GM18519 (cell line): ENCODE measurements at regions not wholly inside any gene's neighbourhood (a gene's known extent, or its start where the extent isn't known, plus 50 kb on each side); places are given as distances from the start of the nearest gene placed in this dataset.

Experiments used
- ATAC-seq: cut with Tn5 transposase; IDR thresholded peaks from one replicate; pipeline ENCODE4 v1.9.1; 2021; ENCODE audit warnings: mild to moderate bottlenecking, moderate library complexity; ENCODE audit not compliant: unreplicated experiment, low FRiP score

DNA sequence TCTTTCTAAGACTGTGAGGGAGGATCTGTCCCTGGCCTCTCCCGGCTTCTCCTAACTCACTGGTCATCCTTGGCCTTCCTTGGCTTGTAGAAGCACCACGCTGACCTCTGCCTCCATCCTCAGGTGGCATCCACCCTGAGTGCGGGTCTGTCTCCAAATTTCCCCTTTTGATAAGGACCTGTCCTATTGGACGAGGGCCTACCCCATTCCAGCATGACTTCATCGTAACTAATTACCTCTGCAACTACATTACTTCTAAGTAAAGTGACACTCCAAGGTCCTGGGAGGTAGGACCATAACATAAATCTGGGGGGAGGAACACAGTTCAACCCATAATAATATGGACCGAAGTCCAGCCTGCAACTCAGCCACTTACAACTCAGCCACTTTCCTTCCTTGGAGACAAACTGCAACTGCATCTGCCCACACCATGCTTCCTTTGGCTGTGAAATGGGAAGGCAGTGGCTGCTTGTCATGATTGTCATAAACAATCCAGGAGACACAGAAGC is 229.6 kb upstream of the DIO3 start:
- no peak for ATAC-seq

DNA sequence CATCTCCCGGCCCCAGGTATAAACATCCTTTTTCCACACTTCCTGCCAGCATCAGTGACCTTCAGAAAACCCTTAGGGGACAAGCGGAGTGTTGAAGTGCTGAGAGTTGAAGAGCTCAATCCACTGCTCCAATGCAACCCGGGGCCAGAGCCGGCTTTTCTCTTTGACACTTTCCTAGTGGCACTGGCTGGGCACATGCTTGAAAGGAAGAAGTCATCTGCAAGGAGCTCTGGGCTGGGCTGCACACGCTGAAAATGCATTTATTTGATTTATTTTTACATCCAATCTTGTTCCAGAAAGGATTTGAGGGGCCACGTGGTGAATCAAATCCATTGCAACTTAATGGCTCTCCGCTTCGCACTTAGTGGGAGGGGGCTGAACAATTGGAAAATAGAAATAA is 229.0 kb upstream of the DIO3 start:
- no peak for ATAC-seq

DNA sequence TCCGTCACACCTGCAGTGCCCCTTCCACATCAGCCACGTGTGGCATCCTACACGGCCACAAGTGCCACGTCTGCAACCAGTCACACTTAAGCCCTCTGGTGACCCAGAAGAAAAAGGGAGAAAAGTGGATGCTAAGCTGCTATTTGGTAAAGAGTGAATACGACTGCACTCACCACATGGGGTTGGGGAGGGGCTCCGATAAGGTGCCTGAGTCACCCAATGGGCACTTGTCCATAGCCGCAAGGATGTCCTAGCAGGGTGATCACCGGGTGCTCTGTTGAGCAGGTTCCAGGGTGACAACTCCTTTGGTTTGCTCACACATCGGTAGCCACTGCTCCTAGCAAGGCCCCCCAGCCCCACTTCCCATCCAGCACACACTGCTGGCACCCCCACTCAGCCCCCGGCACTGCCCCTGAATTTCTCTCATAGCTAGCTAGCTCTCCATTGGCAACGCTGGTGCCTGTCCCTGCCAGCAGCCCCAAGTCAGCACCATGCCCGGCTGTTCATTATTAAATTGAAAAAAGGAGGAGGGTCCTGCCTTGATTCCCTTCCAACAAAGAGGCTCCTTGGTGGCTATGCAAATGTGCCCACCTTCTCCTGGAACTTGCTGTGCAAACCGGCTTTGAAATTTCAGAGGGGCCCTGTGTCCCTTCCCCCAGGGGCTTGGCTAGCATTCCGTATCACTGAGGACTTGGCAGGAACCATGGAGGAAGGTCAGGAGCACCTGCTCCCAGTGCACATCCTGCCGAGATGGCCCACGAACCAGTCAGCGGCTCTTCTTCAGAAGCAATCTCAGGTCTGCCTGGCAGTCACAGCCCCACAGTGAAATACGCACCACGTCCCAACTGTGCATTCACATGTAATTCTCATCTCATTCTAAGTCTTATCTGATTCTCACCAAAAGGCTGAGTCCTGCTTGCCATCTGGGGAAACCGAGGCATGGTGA is 227.7 kb upstream of the DIO3 start:
- ATAC-seq, result no peak

DNA sequence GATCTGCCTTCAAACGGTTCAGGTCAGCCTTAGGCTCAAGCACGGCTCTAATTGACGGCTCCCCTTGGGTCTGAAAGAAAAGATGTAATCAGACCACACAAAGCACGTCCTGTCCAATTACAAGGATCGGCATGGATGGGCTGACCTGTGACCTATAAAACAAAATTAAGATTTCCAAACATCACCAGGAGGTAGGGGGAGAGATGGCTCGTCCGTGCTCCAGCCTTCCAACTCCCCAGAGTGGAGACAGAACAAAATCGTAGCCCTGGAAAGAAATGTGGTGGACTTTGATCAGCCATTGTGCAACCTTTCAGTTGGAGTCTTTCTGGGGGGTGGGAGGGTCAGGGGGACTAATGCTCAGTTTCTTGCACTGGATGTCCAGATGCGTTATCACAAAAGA is 226.6 kb upstream of the DIO3 start:
- no peak for ATAC-seq

DNA sequence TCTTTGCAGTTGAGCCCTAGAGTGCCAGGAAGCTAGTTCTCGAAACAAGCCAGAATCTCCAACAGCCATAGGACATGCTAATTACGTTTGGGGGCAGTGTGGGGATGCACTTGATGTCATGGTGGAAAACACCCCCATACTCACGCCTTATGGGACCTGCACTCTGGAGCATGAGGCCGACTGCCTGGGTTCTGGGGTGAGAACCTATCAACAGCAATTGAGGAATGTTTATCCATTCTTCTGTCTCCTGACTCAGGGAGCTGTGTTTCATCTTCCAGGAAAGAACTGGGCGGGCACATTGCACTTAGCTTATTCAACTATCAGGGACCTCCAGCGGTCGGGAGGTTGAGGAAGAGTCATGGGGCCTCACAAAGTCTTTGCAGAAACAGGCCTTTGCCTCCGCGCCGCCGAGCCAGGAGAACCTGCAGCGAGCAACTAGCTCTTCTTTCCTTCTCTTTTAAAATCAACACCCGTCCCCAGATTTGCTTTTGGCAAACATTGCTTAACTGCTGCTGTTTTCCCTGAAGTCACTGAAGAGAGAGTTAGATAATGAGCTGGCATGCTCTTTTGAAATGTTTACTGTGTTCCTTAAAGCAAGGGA is 226.1 kb upstream of the DIO3 start:
- no peak for ATAC-seq

DNA sequence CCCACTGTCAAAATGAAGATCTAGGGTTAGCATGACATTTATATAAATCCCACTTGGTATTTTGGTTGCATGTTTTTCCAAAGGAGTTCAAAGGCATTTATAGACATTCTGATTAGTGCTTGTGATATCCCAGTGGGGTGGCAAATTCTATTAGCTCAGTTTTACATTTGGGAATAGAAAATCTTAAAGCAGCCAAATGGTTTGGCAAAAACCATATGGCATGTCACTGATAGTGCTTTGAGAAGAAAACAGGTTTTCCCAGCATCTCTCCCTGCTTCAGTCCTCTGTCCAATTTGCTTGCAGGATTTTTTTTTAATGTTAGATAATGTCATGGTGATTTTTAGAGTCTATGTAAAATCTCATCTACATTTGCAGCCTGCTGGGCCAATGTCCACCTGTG is 225.1 kb upstream of the DIO3 start:
- ATAC-seq, result no peak

DNA sequence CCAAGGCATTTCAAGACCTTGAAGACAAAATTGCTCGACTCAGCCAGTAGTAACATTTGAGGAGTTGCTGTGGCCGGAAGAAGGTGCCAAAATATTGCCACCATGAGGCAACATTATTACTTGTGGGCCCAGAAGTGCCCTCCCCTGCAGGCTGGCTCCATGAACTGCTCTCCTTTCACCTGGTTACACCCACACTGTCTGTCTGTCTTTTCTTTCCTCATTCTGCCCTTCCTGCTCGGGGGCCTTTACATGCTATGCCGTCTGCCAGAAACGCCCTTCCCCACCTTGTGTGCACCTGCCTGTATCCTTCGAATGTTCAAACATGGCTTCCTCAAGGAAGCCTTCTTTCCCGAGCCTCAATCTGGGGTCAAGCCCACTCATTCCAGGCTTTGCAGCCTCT is 224.2 kb upstream of the DIO3 start:
- no peak for ATAC-seq

DNA sequence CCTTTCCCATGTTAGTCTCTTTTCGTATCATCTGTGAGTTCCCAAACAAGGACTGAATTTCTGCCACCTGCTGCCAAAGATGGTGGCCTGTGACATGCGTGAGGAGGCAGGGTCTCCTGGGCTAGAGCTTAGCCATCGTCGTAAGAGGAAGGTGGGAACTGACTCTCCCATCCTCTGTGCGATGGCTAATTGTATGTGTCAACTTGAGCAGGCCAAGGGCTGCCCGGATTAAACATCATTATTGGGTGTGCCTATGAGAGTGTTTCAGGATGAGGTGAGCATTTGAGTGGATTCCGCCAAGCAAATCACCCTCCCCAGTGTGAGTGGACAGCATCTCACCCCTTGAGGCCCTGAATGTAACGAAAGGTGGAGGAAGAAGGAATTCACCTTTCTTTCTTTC is 220.7 kb upstream of the DIO3 start:
- ATAC-seq, result no peak

DNA sequence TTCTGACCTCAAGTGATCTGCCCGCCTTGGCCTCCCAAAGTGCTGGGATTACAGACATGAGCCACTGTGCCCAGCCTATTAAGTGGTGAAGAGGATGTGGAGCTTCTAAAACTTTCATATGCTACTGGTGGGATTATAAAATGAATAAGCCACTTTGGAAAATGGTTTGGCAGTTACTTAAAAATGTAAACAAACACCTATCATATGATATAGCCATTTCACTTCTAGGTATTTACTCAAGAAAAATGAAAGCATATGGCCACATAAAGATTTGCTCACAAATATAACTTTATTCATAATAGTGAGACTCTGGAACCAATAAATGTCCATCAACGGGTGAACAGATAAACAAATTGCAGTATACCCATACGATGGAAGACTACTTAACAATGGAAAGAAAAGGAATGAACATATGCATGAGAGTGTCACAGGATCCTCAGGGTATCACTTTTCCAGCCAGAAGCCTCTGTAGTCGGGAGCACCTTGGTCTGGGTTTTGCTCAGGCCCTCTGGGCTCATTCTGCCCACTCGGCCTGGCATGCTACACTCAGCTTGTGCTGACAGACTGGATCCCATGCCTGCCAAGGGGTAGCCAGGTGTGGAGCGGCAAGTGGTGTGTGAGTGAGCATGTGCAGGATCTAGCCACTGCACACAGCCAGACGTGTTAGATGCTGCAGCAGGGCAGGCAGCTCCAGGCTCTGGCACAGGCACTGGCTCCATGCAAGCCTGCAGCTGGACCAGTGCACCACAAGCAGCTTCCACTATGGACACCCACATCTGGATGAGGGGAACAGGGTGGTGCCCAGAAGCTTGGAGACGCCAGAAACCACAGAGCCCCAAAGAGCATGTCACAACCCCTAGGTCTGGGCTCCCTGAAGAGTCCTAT is 213.2 kb upstream of the DIO3 start:
- ATAC-seq, result no peak

DNA sequence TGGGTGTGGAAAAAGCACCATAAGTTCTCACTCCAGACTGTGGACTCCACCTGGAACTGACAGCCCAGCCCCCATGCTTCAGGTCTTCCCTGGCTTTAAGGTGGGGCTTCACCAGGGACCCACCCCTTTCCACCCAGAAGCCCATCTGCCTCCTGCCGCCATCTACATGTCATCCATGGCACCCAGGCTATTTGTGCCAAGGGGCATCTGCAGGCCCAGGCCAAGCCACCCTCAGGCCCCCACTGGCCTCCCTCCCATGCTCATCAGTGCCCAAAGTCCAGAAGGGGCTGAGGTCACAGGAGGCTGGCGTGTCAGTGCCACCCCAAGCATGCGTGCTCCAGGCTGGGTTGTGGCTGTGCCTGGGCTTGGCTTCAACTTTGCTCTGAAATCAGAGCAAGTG is 212.2 kb upstream of the DIO3 start:
- no peak for ATAC-seq

DNA sequence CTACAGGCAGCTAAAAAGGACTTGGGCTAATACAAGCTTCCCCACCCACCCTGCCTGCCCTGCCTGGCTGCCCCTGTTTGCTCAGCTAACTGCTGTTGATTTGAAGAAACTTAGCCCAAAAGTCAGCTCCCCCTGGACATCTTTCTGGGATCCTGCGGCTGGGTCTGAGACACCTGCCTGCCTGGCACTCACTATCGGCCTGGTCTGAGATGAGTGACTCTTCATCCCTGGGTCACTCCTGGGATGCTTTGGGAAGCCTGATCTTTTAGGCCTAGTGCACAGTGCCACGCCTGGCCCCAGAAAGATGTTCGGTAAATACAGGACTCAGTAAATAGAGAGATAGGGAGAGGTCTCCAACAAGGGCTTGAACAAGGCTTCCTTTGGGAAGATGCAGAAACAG is 211.3 kb upstream of the DIO3 start:
- no peak for ATAC-seq

DNA sequence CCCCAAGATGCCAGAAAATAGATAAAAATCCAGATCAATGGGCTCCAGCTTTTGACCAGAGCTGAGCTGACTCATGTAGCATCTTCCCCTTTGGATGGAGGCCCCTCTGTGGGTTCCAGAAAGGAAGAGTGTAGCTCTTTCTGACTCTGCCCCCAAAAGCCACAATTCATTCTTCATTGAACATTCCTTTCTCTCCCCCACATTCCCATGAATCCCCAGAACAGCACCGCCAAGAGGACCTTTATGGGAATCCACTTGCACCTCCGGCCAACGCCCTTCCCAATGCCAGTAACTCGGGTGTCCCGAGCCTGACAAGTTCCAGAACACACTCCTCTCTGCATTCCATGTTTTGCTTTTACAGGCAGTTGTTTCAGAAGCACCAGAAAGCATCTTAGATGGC is 210.6 kb upstream of the DIO3 start:
- ATAC-seq, result no peak

DNA sequence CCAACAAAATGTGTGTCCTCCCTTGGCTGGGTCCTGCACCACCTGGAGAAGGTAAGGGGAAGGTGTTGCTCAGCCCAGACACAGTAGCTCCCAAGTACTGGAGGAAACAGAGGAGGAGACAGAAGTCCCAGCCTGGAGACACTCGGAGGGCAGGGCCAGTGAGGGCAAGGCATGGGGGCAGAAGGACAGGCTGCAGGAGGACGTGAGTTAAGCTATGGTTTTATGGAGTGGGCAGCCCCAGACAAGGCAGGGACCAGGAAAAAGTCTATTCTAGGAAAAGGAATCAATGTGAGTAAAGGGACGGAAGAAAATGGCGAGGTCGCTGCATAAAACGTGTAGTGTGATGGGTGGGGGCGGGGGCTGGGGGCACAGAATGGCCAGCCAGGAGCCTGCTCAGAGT is 210.1 kb upstream of the DIO3 start:
- ATAC-seq, result no peak

DNA sequence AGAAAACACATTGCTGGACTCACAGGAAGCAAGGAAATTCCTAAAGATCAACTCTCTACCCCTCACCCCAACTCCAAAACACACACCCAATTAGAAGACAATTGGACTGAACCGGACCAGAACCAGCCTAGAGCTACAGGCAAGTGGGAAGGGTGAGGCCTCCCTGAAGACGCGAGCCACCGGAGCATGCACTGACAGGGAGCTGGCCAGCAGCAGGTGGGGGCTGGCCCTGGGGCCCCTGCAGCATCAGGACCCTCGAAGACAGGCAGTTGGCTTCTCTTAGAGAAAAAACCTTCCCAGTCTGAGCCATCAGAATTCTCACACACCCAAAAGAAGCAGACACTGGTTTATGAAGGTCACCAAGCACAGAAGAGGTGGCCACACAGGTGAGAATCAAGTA is 209.5 kb upstream of the DIO3 start:
- ATAC-seq, result no peak

DNA sequence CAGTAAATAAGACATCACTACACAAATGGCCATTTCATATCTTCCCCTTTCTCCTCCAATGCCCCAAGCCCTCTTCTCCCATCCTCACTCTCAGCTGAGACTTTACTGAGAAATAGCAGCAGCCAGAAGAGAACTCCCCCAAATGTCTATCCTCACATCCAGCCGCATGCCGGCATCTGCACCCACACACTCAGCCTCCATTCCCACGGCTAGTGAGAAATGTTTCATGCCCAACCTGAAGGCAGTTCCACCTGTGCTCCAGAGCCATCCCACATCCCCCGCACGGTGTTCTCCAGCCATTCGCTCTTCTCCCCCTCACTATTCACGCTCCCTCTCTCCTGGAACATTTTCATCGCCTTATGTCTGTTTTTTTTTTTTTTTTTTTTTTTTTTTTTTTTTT is 208.7 kb upstream of the DIO3 start:
- no peak for ATAC-seq

DNA sequence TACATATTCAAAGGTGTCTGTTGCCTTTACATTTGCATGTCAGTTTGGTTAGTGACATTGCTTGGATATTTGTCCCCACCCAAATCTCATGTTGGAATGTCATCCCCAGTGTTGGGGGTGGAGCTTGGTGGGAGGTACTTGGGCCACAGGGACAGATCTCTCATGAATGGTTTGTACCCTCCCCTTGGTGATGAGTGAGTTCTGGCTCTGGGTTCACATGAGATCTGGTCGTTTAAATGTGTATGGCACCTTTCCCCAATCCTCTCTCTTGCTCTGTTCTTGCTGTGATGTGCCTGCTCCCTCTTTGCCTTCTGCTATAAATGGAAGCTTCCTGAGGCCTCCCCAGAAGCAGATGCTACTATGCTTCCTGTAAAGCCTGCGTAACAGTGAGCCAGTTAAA is 207.9 kb upstream of the DIO3 start:
- ATAC-seq, result no peak

DNA sequence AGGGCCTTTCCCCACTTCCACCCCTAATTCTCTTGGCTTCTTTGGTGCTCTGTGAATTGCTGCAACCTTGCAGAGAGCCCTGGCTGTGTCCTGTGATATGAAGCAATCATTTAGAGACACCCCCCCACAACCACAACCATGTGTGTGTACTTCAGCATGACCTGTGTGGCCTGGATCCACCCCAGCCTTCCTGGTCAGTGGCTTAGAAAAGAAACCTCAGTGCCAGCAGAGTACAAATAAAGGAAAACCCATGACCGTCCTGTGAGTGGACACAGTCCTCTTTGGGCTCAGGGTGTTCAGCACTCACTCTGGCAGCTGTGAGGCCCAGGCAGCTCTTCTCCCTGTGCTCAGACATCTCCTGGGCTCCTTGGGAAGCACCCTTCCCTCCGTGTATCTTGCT is 206.6 kb upstream of the DIO3 start:
- no peak for ATAC-seq

DNA sequence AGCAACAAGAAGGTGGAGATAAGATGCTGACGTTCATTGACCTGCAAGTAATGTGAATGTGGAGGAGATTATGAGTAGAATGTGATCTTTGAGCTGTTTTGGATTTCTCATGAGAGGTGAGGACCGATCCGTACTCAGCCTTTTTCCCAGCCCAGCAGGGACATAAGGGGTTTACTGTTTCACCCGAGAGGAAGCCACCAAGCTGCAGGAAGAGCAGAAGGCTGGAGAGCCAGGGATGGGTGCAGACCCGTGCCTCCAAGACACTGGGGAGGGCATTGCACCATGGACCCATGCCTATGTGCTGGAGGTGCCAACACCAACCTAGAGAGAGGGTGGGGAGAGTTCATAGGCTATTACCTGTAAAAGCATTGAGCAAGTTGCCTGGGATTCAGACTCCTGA is 206.0 kb upstream of the DIO3 start:
- no peak for ATAC-seq

DNA sequence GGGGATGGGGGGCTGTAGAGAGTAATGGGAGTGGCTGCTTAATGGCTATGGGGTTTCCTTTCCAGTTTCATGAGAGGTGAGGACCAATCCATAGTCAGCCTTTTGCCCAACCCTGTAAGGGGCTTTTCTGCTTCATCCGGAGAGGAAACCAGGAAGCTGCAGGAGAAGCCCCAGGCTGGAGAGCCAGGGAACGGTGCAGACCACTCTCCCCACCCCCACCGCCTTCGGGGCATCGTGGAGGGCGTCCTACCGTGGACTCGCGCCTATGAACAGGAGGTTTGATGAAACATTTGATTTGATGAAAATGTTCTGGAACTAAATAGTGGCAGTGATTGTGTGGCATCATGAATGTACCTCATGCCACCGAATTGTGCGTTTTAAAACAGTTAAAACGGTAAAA is 204.3 kb upstream of the DIO3 start:
- no peak for ATAC-seq

DNA sequence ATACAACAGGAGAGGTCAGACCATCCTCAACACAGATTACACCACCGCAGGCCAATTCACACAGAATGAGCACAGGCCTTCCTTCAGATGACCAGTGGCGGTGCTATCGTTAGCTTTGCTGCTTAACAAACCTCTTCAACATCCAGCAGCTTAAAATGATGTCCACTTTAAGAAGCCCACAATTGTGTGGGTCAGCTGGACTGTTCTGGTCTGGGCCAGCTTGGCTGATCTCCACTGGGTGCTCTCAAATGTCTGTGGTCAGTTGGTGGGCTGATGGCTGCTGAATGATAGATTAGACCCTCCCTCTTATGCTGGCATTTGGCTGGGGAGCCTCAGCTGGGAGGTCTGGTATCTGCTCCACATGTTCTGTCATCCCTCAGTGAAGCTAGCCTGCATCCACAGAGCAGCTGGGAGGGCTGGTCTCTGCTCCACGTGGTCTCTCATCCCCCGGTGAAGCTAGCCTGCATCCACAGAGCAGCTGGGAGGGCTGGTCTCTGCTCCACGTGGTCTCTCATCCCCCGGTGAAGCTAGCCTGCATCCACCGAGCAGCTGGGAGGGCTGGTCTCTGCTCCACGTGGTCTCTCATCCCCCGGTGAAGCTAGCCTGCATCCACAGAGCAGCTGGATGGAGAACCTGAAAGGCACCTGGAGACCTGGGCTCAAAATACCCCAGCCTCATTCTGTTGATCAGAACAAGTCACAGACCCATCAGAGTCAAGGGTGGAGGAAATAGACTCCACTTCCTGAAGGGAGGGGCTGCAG is 203.6 kb upstream of the DIO3 start:
- no peak for ATAC-seq
